Stimulated activated CD4-positive, alpha-beta T cell treated with anti-CD3 and anti-CD28 coated beads, Interleukin-12 subunit alpha, Interleukin-12 subunit beta, amount 100 ng/mL, for 48 hours (primary cell): ENCODE measurements at regions not wholly inside any gene's neighbourhood (a gene's known extent, or its start where the extent isn't known, plus 50 kb on each side); places are given as distances from the start of the nearest gene placed in this dataset.
"Not testable (repeated sequence)": the region's sequence is repeated elsewhere in the genome, so short reads cannot be mapped to it uniquely, and the experiment has no call there.

Experiments
- DNase-seq, 3 donors: peaks; one replicate each; pipeline ENCODE4 v3.0.0-alpha.2; 2020; ENCODE audit warnings: low read depth in 2 of 3, low spot score in 1 of 3

GRCh38 chr13:90591260-90591926 is 756.1 kb upstream of the MIR17HG start:
- no peak for DNase-seq

GRCh38 chr13:90591927-90592268 is 755.6 kb upstream of the MIR17HG start:
- no peak for DNase-seq

GRCh38 chr13:90592943-90593342 is 754.5 kb upstream of the MIR17HG start:
- no peak for DNase-seq

- DNase-seq, result no peak
Measured at GRCh38 chr13:90594681-90595080, 752.8 kb upstream of the MIR17HG start.

GRCh38 chr13:90605664-90606063 is 741.8 kb upstream of the MIR17HG start:
- DNase-seq, result no peak

GRCh38 chr13:90606921-90607320 is 740.6 kb upstream of the MIR17HG start:
- DNase-seq, result not testable (repeated sequence)

GRCh38 chr13:90612391-90612790 is 735.1 kb upstream of the MIR17HG start:
- DNase-seq, result no peak

GRCh38 chr13:90613076-90613795 is 734.3 kb upstream of the MIR17HG start:
- DNase-seq, result no peak

- no peak for DNase-seq
Measured at GRCh38 chr13:90615236-90615635, 732.3 kb upstream of the MIR17HG start.

- no peak for DNase-seq
Measured at GRCh38 chr13:90615767-90616166, 731.7 kb upstream of the MIR17HG start.

GRCh38 chr13:90618133-90618532 is 729.4 kb upstream of the MIR17HG start:
- no peak for DNase-seq

- no peak for DNase-seq
Measured at GRCh38 chr13:90622541-90622940, 724.9 kb upstream of the MIR17HG start.

- DNase-seq, result no peak
Measured at GRCh38 chr13:90623318-90624011, 724.0 kb upstream of the MIR17HG start.

- DNase-seq, result no peak
Measured at GRCh38 chr13:90627813-90628212, 719.7 kb upstream of the MIR17HG start.

GRCh38 chr13:90628471-90628870 is 719.0 kb upstream of the MIR17HG start:
- DNase-seq, result no peak

GRCh38 chr13:90630716-90631115 is 716.8 kb upstream of the MIR17HG start:
- DNase-seq, result no peak

GRCh38 chr13:90632184-90632583 is 715.3 kb upstream of the MIR17HG start:
- DNase-seq, result no peak

GRCh38 chr13:90633849-90634248 is 713.6 kb upstream of the MIR17HG start:
- DNase-seq, result no peak

- no peak for DNase-seq
Measured at GRCh38 chr13:90640976-90641375, 706.5 kb upstream of the MIR17HG start.

GRCh38 chr13:90641884-90642283 is 705.6 kb upstream of the MIR17HG start:
- DNase-seq, result no peak

GRCh38 chr13:90645582-90645981 is 701.9 kb upstream of the MIR17HG start:
- DNase-seq, result no peak

- DNase-seq, result no peak
Measured at GRCh38 chr13:90648497-90648896, 699.0 kb upstream of the MIR17HG start.
